ENCODE measurements at regions not wholly inside any gene's neighbourhood (a gene's known extent, or its start where the extent isn't known, plus 50 kb on each side); places are given as distances from the start of the nearest gene placed in this dataset.

DNA sequence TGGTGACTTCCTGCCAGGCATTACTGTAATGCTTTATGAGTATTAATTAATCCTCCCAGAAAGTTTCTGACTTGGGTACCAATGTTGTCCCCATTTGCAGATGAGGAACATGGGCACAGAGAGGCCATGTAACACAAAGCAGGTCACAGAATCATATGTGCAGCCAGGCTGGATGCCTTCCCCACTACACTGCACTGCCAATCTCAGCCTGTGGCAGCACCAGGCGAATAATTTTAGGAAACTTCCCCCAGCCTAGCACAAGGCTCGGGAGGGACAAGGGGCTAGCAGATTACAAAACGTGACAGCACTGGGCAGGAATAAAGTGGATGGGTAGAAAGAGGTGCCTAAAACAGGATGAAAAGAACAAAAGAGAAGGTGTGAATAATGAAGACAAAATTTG, 331.7 kb upstream of the PROX1 start:
- DNase-seq (ENCODE audit: low read depth): no peak
- TF ChIP-seq, protein P1, sequence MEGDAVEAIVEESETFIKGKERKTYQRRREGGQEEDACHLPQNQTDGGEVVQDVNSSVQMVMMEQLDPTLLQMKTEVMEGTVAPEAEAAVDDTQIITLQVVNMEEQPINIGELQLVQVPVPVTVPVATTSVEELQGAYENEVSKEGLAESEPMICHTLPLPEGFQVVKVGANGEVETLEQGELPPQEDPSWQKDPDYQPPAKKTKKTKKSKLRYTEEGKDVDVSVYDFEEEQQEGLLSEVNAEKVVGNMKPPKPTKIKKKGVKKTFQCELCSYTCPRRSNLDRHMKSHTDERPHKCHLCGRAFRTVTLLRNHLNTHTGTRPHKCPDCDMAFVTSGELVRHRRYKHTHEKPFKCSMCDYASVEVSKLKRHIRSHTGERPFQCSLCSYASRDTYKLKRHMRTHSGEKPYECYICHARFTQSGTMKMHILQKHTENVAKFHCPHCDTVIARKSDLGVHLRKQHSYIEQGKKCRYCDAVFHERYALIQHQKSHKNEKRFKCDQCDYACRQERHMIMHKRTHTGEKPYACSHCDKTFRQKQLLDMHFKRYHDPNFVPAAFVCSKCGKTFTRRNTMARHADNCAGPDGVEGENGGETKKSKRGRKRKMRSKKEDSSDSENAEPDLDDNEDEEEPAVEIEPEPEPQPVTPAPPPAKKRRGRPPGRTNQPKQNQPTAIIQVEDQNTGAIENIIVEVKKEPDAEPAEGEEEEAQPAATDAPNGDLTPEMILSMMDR (IDR thresholded peaks at IDR 0.05; ENCODE audit: insufficient read depth, low read depth, low read length): no peak
- H3K4me3 ChIP-seq (ENCODE audit: low read depth, low read length): no peak overlapping the region

DNA sequence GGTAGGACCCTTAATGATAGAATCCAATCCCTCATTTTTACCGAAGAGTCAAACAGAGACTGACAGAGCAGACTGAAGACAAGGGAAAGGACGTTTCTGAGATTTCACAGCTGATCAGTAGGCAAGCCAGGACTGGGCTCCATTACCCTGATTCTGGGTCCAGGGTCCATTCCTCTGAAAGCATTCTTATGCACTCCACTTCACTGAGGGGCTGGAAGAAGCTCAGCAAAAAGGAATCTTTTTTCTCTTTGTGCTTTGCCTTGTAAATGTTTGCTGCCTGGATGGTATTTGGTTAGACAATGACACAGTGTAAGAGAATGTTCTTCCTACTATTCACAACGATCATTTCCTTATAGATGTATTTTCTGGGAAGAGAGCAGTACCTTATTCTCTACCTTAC, 331.3 kb upstream of the PROX1 start:
- no peak for DNase-seq (ENCODE audit: low read depth)
- TF ChIP-seq, protein P1 (IDR thresholded peaks at IDR 0.05; ENCODE audit: insufficient read depth, low read depth, low read length): no peak
- no peak overlapping the region for H3K4me3 ChIP-seq (ENCODE audit: low read depth, low read length)

DNA sequence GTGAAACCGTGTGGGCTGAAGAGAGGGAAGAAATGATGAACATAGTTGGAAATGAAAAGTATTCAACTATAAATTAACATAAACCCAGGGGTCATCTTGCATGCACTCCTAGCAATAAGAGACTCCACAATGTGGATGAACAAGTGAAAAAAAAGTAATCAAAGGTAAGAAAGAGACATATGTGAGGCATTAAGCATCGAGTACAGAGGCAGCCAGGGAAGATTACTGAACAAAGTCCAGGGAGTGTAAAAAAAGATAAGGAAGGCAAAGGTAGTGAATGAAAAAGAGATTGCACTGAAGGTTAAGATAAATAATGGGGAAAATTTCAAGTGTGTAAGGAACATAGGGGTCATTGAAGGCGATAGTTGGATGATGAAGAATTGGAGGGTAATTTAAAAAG, 330.8 kb upstream of the PROX1 start:
- no peak for DNase-seq (ENCODE audit: low read depth)
- H3K4me3 ChIP-seq (ENCODE audit: low read depth, low read length): no peak overlapping the region
- TF ChIP-seq, protein P1 (IDR thresholded peaks at IDR 0.05; ENCODE audit: insufficient read depth, low read depth, low read length): no peak

DNA sequence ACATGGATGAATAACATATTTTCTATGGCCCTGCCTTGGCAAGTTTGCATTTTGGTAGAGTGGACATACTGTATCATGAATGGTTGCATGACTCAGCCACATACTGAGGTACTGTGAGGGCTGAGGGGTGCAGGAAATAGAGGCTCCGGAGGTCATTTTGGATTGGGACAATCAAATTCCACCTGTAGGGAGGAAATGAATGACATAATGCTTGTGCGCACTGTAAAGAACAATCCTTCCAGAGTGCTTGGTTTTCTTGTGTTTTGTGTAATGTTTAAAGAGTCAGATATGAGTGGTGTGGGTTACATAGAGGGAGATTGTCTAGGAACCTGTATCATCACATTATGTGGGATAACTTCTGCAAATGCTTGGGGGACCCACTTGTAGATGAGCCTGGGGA, 329.9 kb upstream of the PROX1 start:
- no peak overlapping the region for H3K4me3 ChIP-seq (ENCODE audit: low read depth, low read length)
- DNase-seq (ENCODE audit: low read depth): no peak
- TF ChIP-seq, protein P1 (IDR thresholded peaks at IDR 0.05; ENCODE audit: insufficient read depth, low read depth, low read length): no peak

DNA sequence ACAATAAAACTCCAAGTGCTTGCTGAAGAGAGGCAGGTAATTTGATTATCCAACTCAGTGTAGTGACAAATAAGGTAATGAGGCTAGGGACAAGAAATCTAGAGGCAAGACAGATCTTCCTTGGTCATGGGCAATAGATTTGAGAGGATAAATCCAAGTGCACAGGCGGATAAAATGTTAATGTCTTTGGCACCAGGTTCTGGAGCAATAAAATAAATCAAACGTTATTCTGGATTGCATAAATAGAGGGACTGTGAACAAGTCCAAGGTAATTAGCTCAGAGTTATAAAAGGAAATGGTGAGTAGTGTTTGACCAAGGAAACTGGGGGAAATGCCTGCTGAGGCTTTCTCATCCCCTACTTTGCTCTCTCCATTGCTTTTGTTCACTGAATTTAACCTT, 329.3 kb upstream of the PROX1 start:
- DNase-seq (ENCODE audit: low read depth): no peak
- H3K4me3 ChIP-seq (ENCODE audit: low read depth, low read length): no peak overlapping the region
- TF ChIP-seq, protein P1 (IDR thresholded peaks at IDR 0.05; ENCODE audit: insufficient read depth, low read depth, low read length): no peak

DNA sequence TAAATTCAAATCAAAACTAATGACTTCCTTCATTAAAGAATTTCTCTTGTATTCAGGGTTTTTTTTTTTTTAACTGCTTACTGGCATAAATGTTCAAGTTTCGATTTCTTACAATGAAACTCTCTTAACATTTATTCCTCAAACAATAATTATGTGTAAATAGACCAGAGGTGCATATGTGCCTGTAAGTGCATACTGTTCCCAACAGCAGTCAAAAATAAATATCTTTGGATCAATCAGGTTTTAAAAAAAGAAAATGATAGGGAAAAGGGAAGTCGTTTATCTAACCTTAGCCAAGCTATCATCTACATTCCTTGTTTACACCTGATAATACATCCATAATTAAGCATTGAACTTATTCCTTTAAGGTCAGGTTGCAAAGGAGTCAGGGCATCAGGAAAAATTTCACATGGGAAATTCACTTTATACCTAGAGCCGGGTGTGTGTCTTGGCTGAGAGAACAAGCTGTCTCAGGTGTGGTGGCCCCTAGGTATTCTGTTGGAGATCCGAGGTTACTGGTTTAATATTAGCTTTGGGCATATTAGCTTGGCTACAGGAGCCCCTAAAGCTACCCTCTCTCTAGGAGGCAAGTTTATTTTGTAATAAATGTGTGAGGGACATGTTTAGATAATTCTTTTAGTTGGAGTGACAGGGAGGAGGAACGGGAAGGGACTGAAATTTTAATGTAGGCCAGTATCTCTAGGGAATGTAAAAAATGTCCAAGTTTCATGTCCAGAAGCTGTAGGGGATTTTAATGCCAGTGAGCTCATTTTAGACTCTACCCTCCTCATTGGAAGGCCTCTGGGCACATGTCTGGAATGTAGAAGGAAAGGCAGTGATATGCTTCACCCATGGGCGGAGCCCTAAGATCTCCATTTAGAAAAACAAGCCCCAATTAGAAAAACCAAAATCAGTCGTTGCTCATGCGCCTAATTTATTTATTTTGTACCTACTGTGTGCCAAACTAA, 327.9 kb upstream of the PROX1 start:
- no peak for DNase-seq (ENCODE audit: low read depth)
- TF ChIP-seq, protein P1 (IDR thresholded peaks at IDR 0.05; ENCODE audit: insufficient read depth, low read depth, low read length): no peak
- no peak overlapping the region for H3K4me3 ChIP-seq (ENCODE audit: low read depth, low read length)
